Activated naive CD4-positive, alpha-beta T cell treated with anti-CD3 and anti-CD28 coated beads, Interleukin-2, amount 50 U/mL, for 16 hours (primary cell): ENCODE measurements at regions not wholly inside any gene's neighbourhood (a gene's known extent, or its start where the extent isn't known, plus 50 kb on each side); places are given as distances from the start of the nearest gene placed in this dataset.

Experiments used
- DNase-seq: peaks from one replicate; pipeline ENCODE4 v3.0.0-alpha.2; 2020

GRCh38 chr15:31925541-31925940 is 104.8 kb upstream of the CHRNA7 start:
- DNase-seq = no peak

- peak; percentile 47 for DNase-seq
These were observed 99.3 kb upstream of the CHRNA7 start for GRCh38 chr15:31930967-31931366.

- DNase-seq = no peak
These were observed 97.7 kb upstream of the CHRNA7 start for GRCh38 chr15:31932576-31932975.

- DNase-seq = no peak
These were observed 95.5 kb upstream of the CHRNA7 start for GRCh38 chr15:31934821-31935220.

GRCh38 chr15:31953478-31953877 is 76.8 kb upstream of the CHRNA7 start:
- DNase-seq = no peak

GRCh38 chr15:31954374-31955172 is 75.7 kb upstream of the CHRNA7 start:
- no peak for DNase-seq

GRCh38 chr15:31955734-31956133 is 74.6 kb upstream of the CHRNA7 start:
- no peak for DNase-seq

- DNase-seq = no peak
These were observed 72.7 kb upstream of the CHRNA7 start for GRCh38 chr15:31957581-31957980.

GRCh38 chr15:31964586-31965307 is 65.6 kb upstream of the CHRNA7 start:
- no peak for DNase-seq

- no peak for DNase-seq
These were observed 60.3 kb upstream of the CHRNA7 start for GRCh38 chr15:31970007-31970406.

GRCh38 chr15:31973197-31973596 is 57.1 kb upstream of the CHRNA7 start:
- DNase-seq = no peak

GRCh38 chr15:31974154-31974794 is 56.0 kb upstream of the CHRNA7 start:
- DNase-seq = no peak

- no peak for DNase-seq
These were observed 55.2 kb upstream of the CHRNA7 start for GRCh38 chr15:31974855-31975829.

- no peak for DNase-seq
These were observed 54.5 kb upstream of the CHRNA7 start for GRCh38 chr15:31975830-31976229.

- DNase-seq = no peak
These were observed 53.2 kb upstream of the CHRNA7 start for GRCh38 chr15:31977138-31977537.

- peak; percentile 58 for DNase-seq
These were observed 52.3 kb upstream of the CHRNA7 start for GRCh38 chr15:31977812-31978661.
